T-helper 1 cell treated with Interleukin-12 subunit alpha and Interleukin-12 subunit beta and Interleukin-4 antibody, amounts not matched to agents 30 μg/mL and 1 μg/mL, for 36 hours (primary cell): ENCODE measurements at regions not wholly inside any gene's neighbourhood (a gene's known extent, or its start where the extent isn't known, plus 50 kb on each side); places are given as distances from the start of the nearest gene placed in this dataset.

Experiments used
- H3K27ac Mint-ChIP-seq: one replicate; pipeline ENCODE4 v1.8.0; 2021; ENCODE audit warnings: mild to moderate bottlenecking, mixed read lengths
- H3K27me3 Mint-ChIP-seq: one replicate; pipeline ENCODE4 v1.8.0; 2021; ENCODE audit warnings: low read depth, mixed read lengths
- H3K36me3 Mint-ChIP-seq: one replicate; pipeline ENCODE4 v1.8.0; 2021; ENCODE audit warnings: low read depth, mixed read lengths
- H3K4me1 Mint-ChIP-seq: one replicate; pipeline ENCODE4 v1.8.0; 2021; ENCODE audit warnings: low read depth, mixed read lengths
- H3K4me3 Mint-ChIP-seq: one replicate; pipeline ENCODE4 v1.8.0; 2021; ENCODE audit warnings: mild to moderate bottlenecking, moderate library complexity, mixed read lengths
- H3K9me3 Mint-ChIP-seq: one replicate; pipeline ENCODE4 v1.8.0; 2021; ENCODE audit warnings: mixed read lengths

- Mint-ChIP-seq H3K9me3 (peaks cover 1% of the 10 kb centered on the region), H3K4me3 (no peak overlapping the region), H3K27ac (no peak overlapping the region), H3K27me3 (no peaks in the 10 kb centered on the region), H3K4me1 (no peaks in the 10 kb centered on the region), H3K36me3 (no peaks in the 10 kb centered on the region)
These were observed 112.8 kb downstream of the DSC3 start for GRCh38 chr18:30929718-30930117.

- Mint-ChIP-seq H3K36me3 (no peaks in the 10 kb centered on the region), H3K27ac (no peak overlapping the region), H3K9me3 (peaks cover 7% of the 10 kb centered on the region), H3K4me3 (no peak overlapping the region), H3K4me1 (no peaks in the 10 kb centered on the region), H3K27me3 (no peaks in the 10 kb centered on the region)
These were observed 113.5 kb downstream of the DSC3 start for GRCh38 chr18:30929065-30929464.

- no peak overlapping the region for H3K4me3 Mint-ChIP-seq
These were observed 114.9 kb downstream of the DSC3 start for GRCh38 chr18:30927517-30928075.

GRCh38 chr18:30927042-30927441 is 115.5 kb downstream of the DSC3 start:
- H3K4me1 Mint-ChIP-seq = no peaks in the 10 kb centered on the region
- H3K36me3 Mint-ChIP-seq = no peaks in the 10 kb centered on the region
- H3K27ac Mint-ChIP-seq = no peak overlapping the region
- H3K9me3 Mint-ChIP-seq = peaks cover 9% of the 10 kb centered on the region
- H3K4me3 Mint-ChIP-seq = no peak overlapping the region
- no peaks in the 10 kb centered on the region for H3K27me3 Mint-ChIP-seq

More at GRCh38 chr18:30927517-30928075, 114.9 kb downstream of the DSC3 start:
- no peaks in the 10 kb centered on the region for H3K4me1 Mint-ChIP-seq
- peaks cover 9% of the 10 kb centered on the region for H3K9me3 Mint-ChIP-seq
- no peaks in the 10 kb centered on the region for H3K27me3 Mint-ChIP-seq
- no peak overlapping the region for H3K27ac Mint-ChIP-seq
- H3K36me3 Mint-ChIP-seq = no peaks in the 10 kb centered on the region

- no peak overlapping the region for H3K4me3 Mint-ChIP-seq
- no peaks in the 10 kb centered on the region for H3K27me3 Mint-ChIP-seq
- H3K27ac Mint-ChIP-seq = no peak overlapping the region
- H3K9me3 Mint-ChIP-seq = peaks cover 9% of the 10 kb centered on the region
- H3K4me1 Mint-ChIP-seq = no peaks in the 10 kb centered on the region
- no peaks in the 10 kb centered on the region for H3K36me3 Mint-ChIP-seq
These were observed 116.7 kb downstream of the DSC3 start for GRCh38 chr18:30925795-30926194.

- H3K27ac Mint-ChIP-seq = no peak overlapping the region
- H3K36me3 Mint-ChIP-seq = no peaks in the 10 kb centered on the region
- no peaks in the 10 kb centered on the region for H3K27me3 Mint-ChIP-seq
- H3K9me3 Mint-ChIP-seq = peaks cover 9% of the 10 kb centered on the region
- no peak overlapping the region for H3K4me3 Mint-ChIP-seq
- H3K4me1 Mint-ChIP-seq = no peaks in the 10 kb centered on the region
These were observed 121.8 kb downstream of the DSC3 start for GRCh38 chr18:30920757-30921156.

GRCh38 chr18:30920351-30920750 is 122.2 kb downstream of the DSC3 start:
- Mint-ChIP-seq H3K4me3 (no peak overlapping the region), H3K9me3 (peaks cover 12% of the 10 kb centered on the region), H3K27me3 (no peaks in the 10 kb centered on the region)

GRCh38 chr18:30917651-30918050 is 124.9 kb downstream of the DSC3 start:
- H3K27me3 Mint-ChIP-seq = no peaks in the 10 kb centered on the region
- H3K4me3 Mint-ChIP-seq = no peak overlapping the region
- H3K36me3 Mint-ChIP-seq = no peaks in the 10 kb centered on the region
- no peaks in the 10 kb centered on the region for H3K4me1 Mint-ChIP-seq
- peaks cover 3% of the 10 kb centered on the region for H3K9me3 Mint-ChIP-seq
- no peak overlapping the region for H3K27ac Mint-ChIP-seq

More at GRCh38 chr18:30920351-30920750, 122.2 kb downstream of the DSC3 start:
- no peak overlapping the region for H3K27ac Mint-ChIP-seq
- H3K36me3 Mint-ChIP-seq = no peaks in the 10 kb centered on the region
- no peaks in the 10 kb centered on the region for H3K4me1 Mint-ChIP-seq

- Mint-ChIP-seq H3K36me3 (no peaks in the 10 kb centered on the region), H3K27me3 (no peaks in the 10 kb centered on the region), H3K9me3 (peaks cover 3% of the 10 kb centered on the region), H3K4me3 (no peak overlapping the region), H3K27ac (no peak overlapping the region), H3K4me1 (no peaks in the 10 kb centered on the region)
These were observed 127.1 kb downstream of the DSC3 start for GRCh38 chr18:30915336-30915988.

- Mint-ChIP-seq H3K4me1 (no peaks in the 10 kb centered on the region), H3K9me3 (peaks cover 5% of the 10 kb centered on the region), H3K27ac (no peak overlapping the region), H3K36me3 (no peaks in the 10 kb centered on the region), H3K27me3 (no peaks in the 10 kb centered on the region), H3K4me3 (no peak overlapping the region)
These were observed 134.2 kb downstream of the DSC3 start for GRCh38 chr18:30908381-30908780.

- no peak overlapping the region for H3K27ac Mint-ChIP-seq
- H3K9me3 Mint-ChIP-seq = peaks cover 5% of the 10 kb centered on the region
- no peaks in the 10 kb centered on the region for H3K27me3 Mint-ChIP-seq
- no peaks in the 10 kb centered on the region for H3K4me1 Mint-ChIP-seq
- H3K36me3 Mint-ChIP-seq = no peaks in the 10 kb centered on the region
- H3K4me3 Mint-ChIP-seq = no peak overlapping the region
These were observed 139.0 kb downstream of the DSC3 start for GRCh38 chr18:30903566-30903965.

GRCh38 chr18:30889519-30890301 is 152.8 kb downstream of the DSC3 start:
- Mint-ChIP-seq H3K27ac (no peak overlapping the region), H3K9me3 (no peaks in the 10 kb centered on the region), H3K4me1 (no peaks in the 10 kb centered on the region), H3K27me3 (no peaks in the 10 kb centered on the region), H3K4me3 (no peak overlapping the region), H3K36me3 (no peaks in the 10 kb centered on the region)

- Mint-ChIP-seq H3K4me1 (no peaks in the 10 kb centered on the region), H3K27me3 (no peaks in the 10 kb centered on the region), H3K27ac (no peak overlapping the region)
These were observed 154.2 kb downstream of the DSC3 start for GRCh38 chr18:30888344-30888743.

GRCh38 chr18:30886998-30887397 is 155.5 kb downstream of the DSC3 start:
- Mint-ChIP-seq H3K4me3 (no peak overlapping the region), H3K4me1 (no peaks in the 10 kb centered on the region), H3K27me3 (no peaks in the 10 kb centered on the region), H3K36me3 (no peaks in the 10 kb centered on the region), H3K9me3 (no peaks in the 10 kb centered on the region), H3K27ac (no peak overlapping the region)

More at GRCh38 chr18:30888344-30888743, 154.2 kb downstream of the DSC3 start:
- Mint-ChIP-seq H3K4me3 (no peak overlapping the region), H3K36me3 (no peaks in the 10 kb centered on the region), H3K9me3 (no peaks in the 10 kb centered on the region)

- H3K36me3 Mint-ChIP-seq = no peaks in the 10 kb centered on the region
- H3K27me3 Mint-ChIP-seq = no peaks in the 10 kb centered on the region
- H3K9me3 Mint-ChIP-seq = no peaks in the 10 kb centered on the region
- H3K4me3 Mint-ChIP-seq = no peak overlapping the region
- H3K27ac Mint-ChIP-seq = no peak overlapping the region
- no peaks in the 10 kb centered on the region for H3K4me1 Mint-ChIP-seq
These were observed 172.1 kb downstream of the DSC3 start for GRCh38 chr18:30870466-30870865.
